HepG2 (cell line): ENCODE measurements at regions not wholly inside any gene's neighbourhood (a gene's known extent, or its start where the extent isn't known, plus 50 kb on each side); places are given as distances from the start of the nearest gene placed in this dataset.

Source experiments
- GABPA ChIP-seq, 2 experiments: IDR thresholded peaks; 2 replicates each; pipeline ENCODE4 v1.6.1; 2011 to 2016; ENCODE audit warnings: low read depth in 2 of 2, low read length in 1 of 2, missing biosample characterization in 1 of 2, missing genetic modification characterization in 1 of 2
- ZNF232 ChIP-seq: sonication (generic); formaldehyde crosslinking; IDR thresholded peaks from 2 replicates; pipeline ENCODE4 v1.4.0; 2020; ENCODE audit warnings: missing genetic modification reagents, borderline replicate concordance
- TF ChIP-seq, protein P1 (sequence below): sonication (generic); formaldehyde crosslinking; IDR thresholded peaks from 2 replicates; pipeline ENCODE4 v1.5.0; 2020; ENCODE audit warnings: mild to moderate bottlenecking, missing genetic modification reagents, moderate library complexity

DNA sequence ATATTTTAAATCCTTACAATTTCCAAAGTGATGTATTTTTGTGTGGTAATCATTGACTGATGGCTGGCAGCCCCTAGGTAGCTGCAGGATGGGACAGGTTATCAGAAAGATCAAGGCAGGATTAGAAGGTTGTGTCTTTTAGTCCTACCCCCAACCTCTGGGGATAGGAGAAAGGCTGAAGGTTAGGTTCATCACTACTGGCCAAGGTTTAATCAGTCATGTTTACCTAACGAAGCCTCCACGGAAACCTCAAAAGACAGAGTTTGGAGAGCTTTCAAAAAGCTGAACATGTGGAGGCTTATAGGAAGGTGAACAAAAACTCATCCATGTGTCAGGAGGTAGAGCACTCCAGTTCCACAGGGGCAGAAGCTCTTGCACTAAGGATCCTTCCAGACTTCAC lies 77.5 kb upstream of the CD163 start:
- no peak for TF ChIP-seq GABPA (IDR thresholded peaks at IDR 0.05; ENCODE audit: low read depth, low read length)
- no peak for TF ChIP-seq GABPA (CRISPR knock-in tag; IDR thresholded peaks at IDR 0.05; ENCODE audit: low read depth)
- no peak for TF ChIP-seq ZNF232 (CRISPR knock-in tag)
- TF ChIP-seq, protein P1, sequence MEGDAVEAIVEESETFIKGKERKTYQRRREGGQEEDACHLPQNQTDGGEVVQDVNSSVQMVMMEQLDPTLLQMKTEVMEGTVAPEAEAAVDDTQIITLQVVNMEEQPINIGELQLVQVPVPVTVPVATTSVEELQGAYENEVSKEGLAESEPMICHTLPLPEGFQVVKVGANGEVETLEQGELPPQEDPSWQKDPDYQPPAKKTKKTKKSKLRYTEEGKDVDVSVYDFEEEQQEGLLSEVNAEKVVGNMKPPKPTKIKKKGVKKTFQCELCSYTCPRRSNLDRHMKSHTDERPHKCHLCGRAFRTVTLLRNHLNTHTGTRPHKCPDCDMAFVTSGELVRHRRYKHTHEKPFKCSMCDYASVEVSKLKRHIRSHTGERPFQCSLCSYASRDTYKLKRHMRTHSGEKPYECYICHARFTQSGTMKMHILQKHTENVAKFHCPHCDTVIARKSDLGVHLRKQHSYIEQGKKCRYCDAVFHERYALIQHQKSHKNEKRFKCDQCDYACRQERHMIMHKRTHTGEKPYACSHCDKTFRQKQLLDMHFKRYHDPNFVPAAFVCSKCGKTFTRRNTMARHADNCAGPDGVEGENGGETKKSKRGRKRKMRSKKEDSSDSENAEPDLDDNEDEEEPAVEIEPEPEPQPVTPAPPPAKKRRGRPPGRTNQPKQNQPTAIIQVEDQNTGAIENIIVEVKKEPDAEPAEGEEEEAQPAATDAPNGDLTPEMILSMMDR (CRISPR knock-in tag) = no peak
